Right hindlimb (tissue), 1 donor: ENCODE measurements at regions not wholly inside any gene's neighbourhood (a gene's known extent, or its start where the extent isn't known, plus 50 kb on each side); places are given as distances from the start of the nearest gene placed in this dataset.
"Not testable (repeated sequence)": the region's sequence is repeated elsewhere in the genome, so short reads cannot be mapped to it uniquely, and the experiment has no call there.

ENCODE experiments used
- DNase-seq: peaks from one replicate; pipeline ENCODE4 v3.0.0-alpha.2; 2018

- no peak for DNase-seq
Measured at GRCh38 chr1:30374400-30375070, 348.9 kb downstream of the MATN1 start.

GRCh38 chr1:30373471-30374399 lies 349.6 kb downstream of the MATN1 start:
- DNase-seq = no peak

GRCh38 chr1:30372792-30373433 lies 350.5 kb downstream of the MATN1 start:
- no peak for DNase-seq

GRCh38 chr1:30371888-30372791 lies 351.2 kb downstream of the MATN1 start:
- no peak for DNase-seq

DNA sequence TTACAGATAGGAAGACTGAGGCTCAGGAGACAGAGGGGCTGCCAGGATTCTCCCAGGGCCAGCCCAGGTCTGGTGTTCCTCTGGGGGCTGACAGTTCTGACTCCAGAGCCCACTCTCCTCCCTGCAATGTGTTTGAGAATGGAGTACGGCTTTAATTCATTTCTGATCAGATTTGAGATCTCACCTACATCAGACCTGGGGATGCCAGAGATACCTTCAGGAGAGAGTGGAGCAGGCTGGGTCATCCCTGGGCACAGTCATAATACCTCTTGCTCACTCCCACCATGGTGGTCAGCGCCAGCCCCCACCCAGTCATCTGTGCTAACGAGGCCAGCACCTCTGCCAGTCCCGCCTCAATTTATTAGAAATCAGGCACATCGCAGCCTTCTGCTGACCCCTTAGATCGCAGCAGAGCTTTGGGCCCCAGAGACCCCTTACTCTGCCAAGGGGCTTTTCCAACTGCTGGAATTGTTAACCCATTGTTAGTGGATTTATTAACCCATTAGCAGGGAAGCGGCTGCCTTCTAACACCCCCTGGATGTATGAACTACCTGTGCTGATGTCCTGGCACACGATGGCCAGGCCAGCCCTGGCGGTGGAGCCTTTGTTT lies 352.1 kb downstream of the MATN1 start:
- DNase-seq = no peak

- no peak for DNase-seq
Measured at GRCh38 chr1:30368651-30369240, 354.6 kb downstream of the MATN1 start.

- DNase-seq = no peak
Measured at GRCh38 chr1:30366911-30367310, 356.5 kb downstream of the MATN1 start.

GRCh38 chr1:30366199-30366598 lies 357.2 kb downstream of the MATN1 start:
- DNase-seq = no peak

DNA sequence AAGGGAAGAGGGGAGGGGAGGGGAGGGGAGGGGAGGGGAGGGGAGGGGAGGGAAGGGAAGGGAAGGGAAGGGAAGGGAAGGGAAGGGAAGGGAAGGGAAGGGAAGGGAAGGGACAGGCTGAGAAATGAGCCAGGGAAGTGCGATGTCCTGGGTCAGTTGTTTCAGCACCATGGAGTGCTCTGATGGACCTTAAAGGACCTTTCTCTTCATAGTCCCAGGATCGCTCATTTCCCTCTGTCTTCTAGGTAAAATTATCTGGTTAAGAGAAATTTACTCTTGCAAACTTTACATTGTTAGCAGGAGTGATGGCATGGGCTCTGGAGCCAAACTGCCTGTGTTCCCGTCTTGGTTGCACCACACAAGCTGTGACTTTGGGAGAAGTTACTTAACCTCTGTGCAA lies 357.8 kb downstream of the MATN1 start:
- DNase-seq = no peak

GRCh38 chr1:30363031-30363430 lies 360.4 kb downstream of the MATN1 start:
- no peak for DNase-seq

DNA sequence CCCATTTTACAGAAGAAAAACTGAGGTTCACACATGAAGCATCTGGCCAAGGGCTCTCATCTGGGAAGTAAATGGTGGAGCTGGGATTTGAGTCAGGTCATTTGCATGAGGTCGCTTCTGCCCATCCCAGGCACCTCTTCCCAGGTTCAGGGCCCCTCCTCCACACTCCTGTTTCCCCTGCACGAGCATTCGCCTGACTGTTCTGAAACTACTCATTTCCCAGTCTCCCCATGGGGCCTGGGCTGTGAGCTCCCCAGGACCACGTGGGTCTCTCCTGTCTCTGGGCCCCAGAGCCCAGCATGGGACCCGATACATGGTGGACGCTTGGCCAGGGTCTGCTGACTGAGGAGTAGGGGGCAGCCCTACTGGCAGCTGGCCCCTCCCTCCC lies 360.8 kb downstream of the MATN1 start:
- DNase-seq = no peak

DNA sequence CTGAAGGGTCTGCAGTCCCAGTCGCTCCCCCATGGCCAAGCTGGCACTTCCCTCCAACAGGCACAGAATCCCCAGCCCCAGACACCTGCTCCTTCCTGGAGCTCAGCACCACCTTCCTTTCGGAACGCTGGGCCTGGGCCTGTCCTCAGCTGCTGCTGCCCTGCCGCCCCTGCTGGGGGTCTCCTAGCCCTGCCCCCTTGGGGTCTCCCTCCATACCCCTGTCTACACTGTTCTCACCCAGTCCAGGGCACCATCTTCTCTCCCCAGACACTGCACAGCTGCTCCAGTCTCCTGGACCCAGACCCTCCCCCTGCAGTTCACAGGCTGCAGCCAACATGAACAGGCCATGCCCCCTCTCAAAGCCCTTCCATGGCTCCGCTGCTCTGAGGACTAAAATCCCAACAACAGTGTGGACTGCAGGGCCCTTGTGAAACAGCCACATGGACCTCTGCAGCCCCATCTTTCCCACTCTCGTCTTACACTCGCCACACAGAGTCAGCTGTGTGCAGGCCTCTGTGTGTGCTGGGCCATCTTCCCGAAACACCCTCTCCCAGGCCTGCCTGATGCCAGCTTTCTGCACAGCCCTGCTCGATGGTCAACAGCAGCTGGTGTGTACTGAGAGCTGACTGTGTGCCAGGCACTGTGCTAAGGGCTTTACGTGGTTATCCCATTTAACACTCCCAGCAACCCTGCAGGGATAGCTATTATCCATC lies 361.3 kb downstream of the MATN1 start:
- DNase-seq = not testable (repeated sequence)

GRCh38 chr1:30360753-30361152 lies 362.6 kb downstream of the MATN1 start:
- no peak for DNase-seq

DNA sequence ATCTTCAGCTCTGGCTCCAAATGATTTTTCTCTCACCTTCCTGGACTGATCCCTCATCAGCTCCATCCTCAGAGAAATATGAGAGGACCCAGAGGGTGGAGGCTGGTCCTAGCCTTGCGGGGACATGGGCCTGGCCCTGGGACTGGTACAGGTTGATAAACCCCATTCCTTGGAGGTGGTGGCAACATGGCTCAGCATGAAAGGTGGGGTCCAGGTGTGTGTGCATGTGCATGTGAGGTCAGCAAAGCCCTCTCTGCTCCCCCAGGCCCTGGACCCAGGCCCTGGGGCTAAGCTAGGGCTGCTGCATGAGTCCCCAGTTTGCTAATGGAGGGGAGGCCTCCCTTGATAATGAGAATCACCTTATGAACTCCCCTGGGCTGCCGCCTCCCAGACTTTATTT lies 363.1 kb downstream of the MATN1 start:
- no peak for DNase-seq

DNA sequence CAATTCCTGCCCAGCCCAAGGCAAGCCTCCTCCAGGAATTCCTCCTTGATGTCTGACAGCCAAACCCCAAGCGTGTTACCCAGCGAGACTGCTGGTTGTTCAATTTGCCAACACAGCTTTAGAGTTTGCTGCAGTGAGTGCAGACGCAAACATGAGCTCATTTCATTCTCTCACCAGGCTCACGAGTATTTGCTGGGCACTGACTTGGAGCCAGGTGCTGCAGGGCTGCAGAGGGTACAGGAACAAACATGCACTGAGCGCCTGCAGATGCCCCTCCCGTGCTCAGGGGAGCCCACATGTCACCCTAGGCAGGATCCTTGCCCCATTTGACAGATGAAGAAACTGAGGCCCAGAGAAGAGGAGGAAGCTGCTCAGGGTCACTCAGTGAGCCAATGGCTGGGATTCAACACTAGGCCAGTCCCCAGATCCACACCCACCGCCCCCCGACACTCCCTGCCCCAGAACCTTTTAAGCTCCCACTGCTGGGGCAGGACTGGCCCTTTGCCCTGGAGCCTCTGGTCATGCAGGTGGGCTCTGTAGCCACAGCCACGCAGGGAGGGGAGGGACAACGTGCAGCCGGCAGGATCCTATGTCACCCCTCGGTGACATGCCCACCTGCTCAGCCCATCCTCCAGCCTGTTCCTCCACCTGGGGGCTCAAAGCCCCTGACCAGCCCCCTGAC lies 363.7 kb downstream of the MATN1 start:
- no peak for DNase-seq

DNA sequence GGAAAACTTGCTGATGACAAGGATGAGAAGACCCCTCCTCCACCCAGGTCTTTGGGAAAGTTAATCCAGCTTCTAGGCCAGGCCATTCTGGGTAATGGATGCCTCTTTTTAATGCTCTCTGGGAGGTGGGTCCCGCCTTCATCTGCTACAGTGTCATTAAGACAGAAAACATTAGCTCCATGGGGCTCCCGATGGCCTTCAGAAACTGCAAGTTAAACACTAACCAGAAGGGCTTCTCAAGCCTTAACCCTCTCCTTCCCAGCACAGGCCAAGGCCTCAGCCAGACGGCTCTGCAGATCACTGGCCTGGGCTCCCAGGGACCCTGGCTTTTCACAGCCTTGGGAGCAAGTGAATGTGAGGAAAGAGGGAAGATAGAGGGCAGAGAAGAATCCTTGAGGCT lies 364.9 kb downstream of the MATN1 start:
- DNase-seq = no peak

DNA sequence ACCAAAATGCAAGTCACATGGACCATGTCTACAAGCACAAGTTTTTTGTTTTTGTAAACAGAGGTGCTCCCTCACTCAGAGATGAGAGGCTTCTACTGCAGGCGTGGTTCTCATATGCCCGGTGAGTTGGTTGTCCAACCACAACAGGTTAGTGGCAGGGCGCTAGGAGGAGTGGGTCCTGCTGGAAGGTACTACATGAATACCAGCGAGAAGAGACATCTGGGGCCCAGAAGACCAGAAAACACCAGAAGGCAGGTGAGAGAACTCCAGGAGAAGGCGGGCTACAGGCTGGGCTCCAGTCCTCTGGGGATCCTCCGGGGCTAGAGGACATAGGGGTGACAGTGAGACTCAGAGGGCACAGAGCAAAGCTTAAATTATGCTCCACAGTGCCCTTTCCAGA lies 366.5 kb downstream of the MATN1 start:
- DNase-seq = no peak

DNA sequence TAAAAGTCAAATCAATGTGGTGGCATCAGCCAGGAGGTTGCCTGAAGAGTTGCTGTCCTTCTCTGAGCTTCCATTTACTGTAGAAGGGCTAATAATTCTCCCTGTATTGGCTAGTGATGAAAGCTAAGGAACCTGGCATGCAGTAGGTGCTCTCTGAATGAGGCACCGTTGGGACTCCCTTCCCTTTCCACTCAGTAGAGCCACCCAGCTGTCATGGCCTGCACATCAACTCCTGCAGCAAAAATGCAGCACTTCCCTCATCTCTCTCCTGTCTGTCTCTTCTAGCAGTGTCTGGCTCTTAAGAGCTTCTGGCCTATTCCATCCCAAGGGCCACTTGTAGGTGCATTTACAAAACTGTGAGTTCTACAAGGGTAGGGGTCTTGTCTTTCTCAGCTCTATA lies 369.0 kb downstream of the MATN1 start:
- DNase-seq = no peak

- DNase-seq = no peak
Measured at GRCh38 chr1:30353637-30354036, 369.7 kb downstream of the MATN1 start.

GRCh38 chr1:30348147-30348546 lies 375.2 kb downstream of the MATN1 start:
- DNase-seq = no peak
